H9 (cell line): ENCODE measurements at regions not wholly inside any gene's neighbourhood (a gene's known extent, or its start where the extent isn't known, plus 50 kb on each side); places are given as distances from the start of the nearest gene placed in this dataset.

Experiments used
- DNase-seq: peaks from one replicate; pipeline ENCODE4 v3.0.0-alpha.2; 2017
- H2AFZ ChIP-seq: one replicate; pipeline ENCODE4 v1.6.1; 2013; ENCODE audit warnings: mild to moderate bottlenecking, low read length, control low read depth, moderate library complexity
- H2AK5ac ChIP-seq: 2 replicates; pipeline ENCODE4 v1.6.1; 2013; ENCODE audit warnings: low read length, control low read depth, mixed read lengths; ENCODE audit not compliant: insufficient read length
- H2BK120ac ChIP-seq: one replicate; pipeline ENCODE4 v1.6.1; 2013; ENCODE audit warnings: low read depth, mild to moderate bottlenecking, low read length, control low read depth, inconsistent platforms; ENCODE audit not compliant: poor library complexity, severe bottlenecking
- H2BK12ac ChIP-seq: 2 replicates; pipeline ENCODE4 v1.6.1; 2013; ENCODE audit warnings: low read length, control low read depth, mixed read lengths, low read depth; ENCODE audit not compliant: insufficient read length
- H2BK15ac ChIP-seq: 2 replicates; pipeline ENCODE4 v1.6.1; 2013; ENCODE audit warnings: low read depth, low read length, control low read depth
- H2BK20ac ChIP-seq: one replicate; pipeline ENCODE4 v1.6.1; 2013; ENCODE audit warnings: low read depth, mild to moderate bottlenecking, low read length, control low read depth, inconsistent platforms; ENCODE audit not compliant: poor library complexity, severe bottlenecking
- H2BK5ac ChIP-seq: 2 replicates; pipeline ENCODE4 v1.6.1; 2013; ENCODE audit warnings: low read length, control low read depth, mixed read lengths; ENCODE audit not compliant: insufficient read length
- H3K14ac ChIP-seq: 2 replicates; pipeline ENCODE4 v1.6.1; 2013; ENCODE audit warnings: low read length, control low read depth; ENCODE audit not compliant: insufficient read depth
- H3K18ac ChIP-seq: 2 replicates; pipeline ENCODE4 v1.6.1; 2013; ENCODE audit warnings: low read depth, mild to moderate bottlenecking, mixed read lengths, low read length, control low read depth; ENCODE audit not compliant: insufficient read length
- H3K23ac ChIP-seq: 2 replicates; pipeline ENCODE4 v1.6.1; 2013; ENCODE audit warnings: low read length, control low read depth, mixed read lengths, low read depth; ENCODE audit not compliant: insufficient read length
- H3K23me2 ChIP-seq: 2 replicates; pipeline ENCODE4 v1.6.1; 2013; ENCODE audit warnings: low read depth, mild to moderate bottlenecking, mixed read lengths, low read length, control low read depth; ENCODE audit not compliant: insufficient read length, poor library complexity, severe bottlenecking
- H3K27ac ChIP-seq: 2 replicates; pipeline ENCODE4 v1.5.1; 2013; ENCODE audit warnings: low read length, control low read depth, mixed read lengths, low read depth; ENCODE audit not compliant: insufficient read length
- H3K27me3 ChIP-seq: 2 replicates; pipeline ENCODE4 v1.6.1; 2013; ENCODE audit warnings: low read length, control low read depth, inconsistent platforms; ENCODE audit not compliant: insufficient read depth
- H3K4ac ChIP-seq: 2 replicates; pipeline ENCODE4 v1.6.1; 2013; ENCODE audit warnings: low read depth, mild to moderate bottlenecking, control low read depth, inconsistent platforms, low read length, moderate library complexity
- H3K4me1 ChIP-seq: 2 replicates; pipeline ENCODE4 v1.6.1; 2013; ENCODE audit warnings: low read length, control low read depth, inconsistent platforms; ENCODE audit not compliant: insufficient read depth
- H3K4me2 ChIP-seq: 2 replicates; pipeline ENCODE4 v1.6.1; 2013; ENCODE audit warnings: low read length, control low read depth, mixed read lengths; ENCODE audit not compliant: insufficient read length, insufficient read depth
- H3K56ac ChIP-seq: 2 replicates; pipeline ENCODE4 v1.6.1; 2013; ENCODE audit warnings: low read depth, mild to moderate bottlenecking, mixed read lengths, low read length, control low read depth; ENCODE audit not compliant: insufficient read length
- H3K79me1 ChIP-seq: 2 replicates; pipeline ENCODE4 v1.6.1; 2013; ENCODE audit warnings: low read depth, mild to moderate bottlenecking, moderate library complexity, low read length, control low read depth, inconsistent platforms; ENCODE audit not compliant: insufficient read depth, poor library complexity, severe bottlenecking
- H3K79me2 ChIP-seq: 2 replicates; pipeline ENCODE4 v1.6.1; 2013; ENCODE audit warnings: low read length, control low read depth, inconsistent platforms; ENCODE audit not compliant: insufficient read depth
- H3K9ac ChIP-seq: 2 replicates; pipeline ENCODE4 v1.6.1; 2013; ENCODE audit warnings: low read length, control low read depth, mixed read lengths; ENCODE audit not compliant: insufficient read length; ENCODE audit errors: extremely low read depth
- H3K9me3 ChIP-seq: one replicate; pipeline ENCODE4 v1.6.1; 2013; ENCODE audit warnings: low read depth, low read length, inconsistent platforms; ENCODE audit not compliant: control insufficient read depth
- H3T11ph ChIP-seq: one replicate; pipeline ENCODE4 v1.6.1; 2013; ENCODE audit warnings: mild to moderate bottlenecking, low read length, control low read depth, inconsistent platforms
- H4K20me1 ChIP-seq: one replicate; pipeline ENCODE4 v1.6.1; 2013; ENCODE audit not compliant: control insufficient read depth, insufficient read length, insufficient read depth
- H4K5ac ChIP-seq: 2 replicates; pipeline ENCODE4 v1.6.1; 2013; ENCODE audit warnings: low read depth, mild to moderate bottlenecking, mixed read lengths, low read length, control low read depth; ENCODE audit not compliant: insufficient read length
- H4K8ac ChIP-seq: replicated peaks from 2 replicates; pipeline ENCODE4 v1.6.1; 2013; ENCODE audit warnings: low read length, control low read depth, mixed read lengths, low read depth; ENCODE audit not compliant: insufficient read length
- H4K91ac ChIP-seq: 2 replicates; pipeline ENCODE4 v1.6.1; 2013; ENCODE audit warnings: low read depth, mild to moderate bottlenecking, moderate library complexity, mixed read lengths, low read length, control low read depth; ENCODE audit not compliant: insufficient read length
- H3K27ac Mint-ChIP-seq, 3 experiments: 2 replicates in 2 of 3; 3 replicates in 1 of 3; pipeline ENCODE4 v1.8.0; 2020 to 2021; ENCODE audit warnings: mixed read lengths in 3 of 3, mild to moderate bottlenecking in 1 of 3, moderate library complexity in 1 of 3
- H3K27me3 Mint-ChIP-seq: 2 replicates; pipeline ENCODE4 v1.8.0; 2021; ENCODE audit warnings: low read depth, mild to moderate bottlenecking, moderate library complexity, mixed read lengths
- H3K36me3 Mint-ChIP-seq, 3 experiments: 2 replicates in 2 of 3; 3 replicates in 1 of 3; pipeline ENCODE4 v1.8.0; 2020 to 2021; ENCODE audit warnings: low read depth in 3 of 3, mixed read lengths in 3 of 3; ENCODE audit not compliant: insufficient read depth in 1 of 3
- H3K4me1 Mint-ChIP-seq, 2 experiments: 2 replicates each; pipeline ENCODE4 v1.8.0; 2020; ENCODE audit warnings: mixed read lengths in 2 of 2
- H3K4me3 Mint-ChIP-seq, 2 experiments: 2 replicates in 1 of 2; 3 replicates in 1 of 2; pipeline ENCODE4 v1.8.0; 2020 to 2021; ENCODE audit warnings: mild to moderate bottlenecking in 2 of 2, mixed read lengths in 2 of 2, moderate library complexity in 1 of 2
- H3K9me3 Mint-ChIP-seq, 2 experiments: 2 replicates in 1 of 2; 3 replicates in 1 of 2; pipeline ENCODE4 v1.8.0; 2020; ENCODE audit warnings: mild to moderate bottlenecking in 2 of 2, mixed read lengths in 2 of 2, moderate library complexity in 1 of 2
- WGBS: extraction: QIAGEN DNeasy Blood & Tissue Kit; methylation state at CpG from one replicate; pipeline ENCODE4 v1.1.7; 2013; ENCODE audit warnings: missing lambda C conversion rate, low lambda C conversion rate, mixed read lengths; ENCODE audit not compliant: insufficient read length; ENCODE audit errors: extremely low coverage; 5-methylcytosine and 5-hydroxymethylcytosine counted together
- TF ChIP-seq, protein P1 (sequence below): fragments of 200-600 bp; sonication (generic); conservative IDR thresholded peaks from 3 replicates; pipeline ENCODE4 v1.8.0; 2021; ENCODE audit warnings: antibody characterized with exemption, mild to moderate bottlenecking

DNA sequence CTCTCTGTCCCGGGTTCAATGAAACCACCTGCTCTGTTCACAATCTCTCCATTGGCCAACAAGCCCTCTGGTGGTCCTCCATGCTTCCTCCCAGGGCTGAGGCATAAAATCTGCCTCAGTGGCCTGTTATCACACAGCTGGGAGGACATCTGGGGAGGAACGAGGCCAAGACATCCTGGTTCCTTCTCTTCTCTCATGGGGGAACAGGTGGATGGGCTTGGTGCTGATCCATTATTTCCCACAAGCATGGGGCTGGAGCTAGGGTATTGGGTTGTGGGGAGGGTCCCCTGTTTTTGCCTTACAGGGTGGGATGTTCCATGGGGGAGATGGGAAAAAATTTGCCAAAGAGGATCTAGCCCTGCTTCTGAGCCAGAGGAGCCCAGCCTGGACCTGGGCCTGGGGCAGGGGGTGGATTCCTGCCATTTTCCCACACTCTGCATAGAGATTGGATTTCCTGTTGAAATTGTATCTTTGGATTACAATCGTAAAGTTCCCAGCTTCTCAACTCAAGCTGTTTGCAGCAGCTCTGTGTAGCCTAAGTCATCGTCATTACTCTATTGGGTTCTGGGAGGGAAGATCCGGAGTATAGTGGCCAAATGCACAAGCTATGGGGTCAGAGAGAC, 124.7 kb downstream of the NAV1 start:
- no peak overlapping the region for H3K27ac ChIP-seq
- H3K4ac ChIP-seq: no peak overlapping the region
- H3K27me3 ChIP-seq: no peaks in the 10 kb centered on the region
- H3K79me1 ChIP-seq: no peaks in the 10 kb centered on the region
- Mint-ChIP-seq H3K27ac (no peak overlapping the region), H3K36me3 (peaks cover 0 to 7% (median 0%) of the 10 kb centered on the region in 3 experiments; a peak in 2 of 7 replicates), H3K27me3 (no peaks in the 10 kb centered on the region), H3K9me3 (no peaks in the 10 kb centered on the region), H3K4me3 (no peak overlapping the region), H3K4me1 (peaks cover 19 to 24% of the 10 kb centered on the region in 2 experiments)
- H3K9ac ChIP-seq: no peak overlapping the region
- no peak overlapping the region for H2AK5ac ChIP-seq
- no peak overlapping the region for H2AFZ ChIP-seq
- no peak for DNase-seq
- H2BK120ac ChIP-seq: no peak overlapping the region
- no peak overlapping the region for H4K8ac ChIP-seq
- H4K20me1 ChIP-seq: no peaks in the 10 kb centered on the region
- H2BK5ac ChIP-seq: no peak overlapping the region
- no peaks in the 10 kb centered on the region; the same call in 1 of the 2 replicates for H3K4me1 ChIP-seq
- no peak overlapping the region for H3T11ph ChIP-seq
- no peak overlapping the region for H3K4me2 ChIP-seq
- H3K23me2 ChIP-seq: no peaks in the 10 kb centered on the region
- no peak overlapping the region for H3K18ac ChIP-seq
- no peak overlapping the region for H3K56ac ChIP-seq
- no peak overlapping the region for H3K14ac ChIP-seq
- no peak overlapping the region for H3K23ac ChIP-seq
- H2BK12ac ChIP-seq: no peak overlapping the region
- no peak overlapping the region for H4K5ac ChIP-seq
- H3K79me2 ChIP-seq: no peaks in the 10 kb centered on the region; the same call in 1 of the 2 replicates
- TF ChIP-seq, protein P1, sequence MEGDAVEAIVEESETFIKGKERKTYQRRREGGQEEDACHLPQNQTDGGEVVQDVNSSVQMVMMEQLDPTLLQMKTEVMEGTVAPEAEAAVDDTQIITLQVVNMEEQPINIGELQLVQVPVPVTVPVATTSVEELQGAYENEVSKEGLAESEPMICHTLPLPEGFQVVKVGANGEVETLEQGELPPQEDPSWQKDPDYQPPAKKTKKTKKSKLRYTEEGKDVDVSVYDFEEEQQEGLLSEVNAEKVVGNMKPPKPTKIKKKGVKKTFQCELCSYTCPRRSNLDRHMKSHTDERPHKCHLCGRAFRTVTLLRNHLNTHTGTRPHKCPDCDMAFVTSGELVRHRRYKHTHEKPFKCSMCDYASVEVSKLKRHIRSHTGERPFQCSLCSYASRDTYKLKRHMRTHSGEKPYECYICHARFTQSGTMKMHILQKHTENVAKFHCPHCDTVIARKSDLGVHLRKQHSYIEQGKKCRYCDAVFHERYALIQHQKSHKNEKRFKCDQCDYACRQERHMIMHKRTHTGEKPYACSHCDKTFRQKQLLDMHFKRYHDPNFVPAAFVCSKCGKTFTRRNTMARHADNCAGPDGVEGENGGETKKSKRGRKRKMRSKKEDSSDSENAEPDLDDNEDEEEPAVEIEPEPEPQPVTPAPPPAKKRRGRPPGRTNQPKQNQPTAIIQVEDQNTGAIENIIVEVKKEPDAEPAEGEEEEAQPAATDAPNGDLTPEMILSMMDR: no peak
- WGBS: no CpG with 5 or more reads among the region's 5 CpGs
- no peak overlapping the region for H4K91ac ChIP-seq
- no peaks in the 10 kb centered on the region for H3K9me3 ChIP-seq
- H2BK15ac ChIP-seq: no peak overlapping the region
- no peak overlapping the region for H2BK20ac ChIP-seq
